ENCODE measurements at regions not wholly inside any gene's neighbourhood (a gene's known extent, or its start where the extent isn't known, plus 50 kb on each side); places are given as distances from the start of the nearest gene placed in this dataset.

- Histone ChIP-seq H3K27me3 (ENCODE audit: control insufficient read depth in 2 of 2, insufficient read depth in 2 of 2, low read length in 2 of 2) (no peaks in the 10 kb centered on the region), H3K79me2 (ENCODE audit: control insufficient read depth, insufficient read depth, low read length) (no peaks in the 10 kb centered on the region), H3K4me3 (no peak overlapping the region), H3K9ac (ENCODE audit: insufficient read depth in 1 of 2, low read depth in 2 of 2, low read length in 2 of 2) (no peak overlapping the region), H3K4me2 (ENCODE audit: insufficient read depth, low read length) (no peak overlapping the region), H3K27ac (ENCODE audit: extremely low read depth, low read depth, low read length) (no peak overlapping the region), H3K36me3 (ENCODE audit: control insufficient read depth, insufficient read depth, low read length) (no peaks in the 10 kb centered on the region), H3K9me1 (ENCODE audit: control insufficient read depth, insufficient read depth, low read length) (no peaks in the 10 kb centered on the region), H4K20me1 (replicated peaks; ENCODE audit: control insufficient read depth, insufficient read depth, low read length) (no peaks in the 10 kb centered on the region), H3K4me1 (replicated peaks in 1 of 2; ENCODE audit: control insufficient read depth in 2 of 2, insufficient read depth in 2 of 2, low read length in 2 of 2) (no peaks in the 10 kb centered on the region), H3K9me3 (replicated peaks; ENCODE audit: control insufficient read depth, insufficient read depth, low read depth, low read length) (no peaks in the 10 kb centered on the region), H2AFZ (ENCODE audit: low read depth, low read length) (no peak overlapping the region)
- ChIA-PET POLR2A (no interaction called here), CTCF (ENCODE audit: low intra/inter-chr PET ratio) (no interaction called here)
- WGBS (ENCODE audit: insufficient coverage, low coverage, missing lambda C conversion rate), result 0% methylated on average over 2 of the region's 3 CpGs
- no TSS peak for BruUV-seq (replicated peaks)
- ATAC-seq, result no peak
- FAIRE-seq, result no peak
- no peak for DNase-seq (ENCODE audit: extremely low read depth in 1 of 4, low spot score in 3 of 4)
- no peak for TF ChIP-seq NR2C2 (CRISPR knock-in tag; IDR thresholded peaks at IDR 0.05)
- no peak for TF ChIP-seq NR2C2 (tag; IDR thresholded peaks at IDR 0.05)
- no peak for TF ChIP-seq BACH1 (tag; IDR thresholded peaks at IDR 0.05)
- no peak for TF ChIP-seq KLF6 (CRISPR knock-in tag; IDR thresholded peaks at IDR 0.05; ENCODE audit: borderline replicate concordance)
- no peak for TF ChIP-seq ZNF253 (CRISPR knock-in tag; conservative IDR thresholded peaks at IDR 0.05)
- TF ChIP-seq DDX20 (tag; IDR thresholded peaks at IDR 0.05; ENCODE audit: low read depth), result no peak
- TF ChIP-seq TAL1 (IDR thresholded peaks at IDR 0.05), result no peak
- TF ChIP-seq SMAD2 (IDR thresholded peaks at IDR 0.05; ENCODE audit: low read depth, low read length), result no peak
- no peak for TF ChIP-seq SMAD1 (IDR thresholded peaks at IDR 0.05; ENCODE audit: low read depth, low read length, partially characterized antibody)
- TF ChIP-seq FOXO4 (CRISPR knock-in tag; IDR thresholded peaks at IDR 0.05), result no peak
- TF ChIP-seq ELF2 (CRISPR knock-in tag; IDR thresholded peaks at IDR 0.05), result no peak
- TF ChIP-seq STAT5A (IDR thresholded peaks at IDR 0.05; ENCODE audit: borderline replicate concordance, low read length), result no peak
- no peak for TF ChIP-seq CEBPG (CRISPR knock-in tag; IDR thresholded peaks at IDR 0.05)
- TF ChIP-seq CEBPG (tag; conservative IDR thresholded peaks at IDR 0.05 in 1 of 2, IDR thresholded peaks at IDR 0.05 in 1 of 2), result no peak
- no peak for TF ChIP-seq NUFIP1 (IDR thresholded peaks at IDR 0.05; ENCODE audit: partially characterized antibody)
- TF ChIP-seq GTF2E2 (tag; IDR thresholded peaks at IDR 0.05), result no peak
- no peak for TF ChIP-seq U2AF1 (optimal IDR thresholded peaks at IDR 0.05; ENCODE audit: low read depth, low read length)
- no peak for TF ChIP-seq ZNF668 (CRISPR knock-in tag; IDR thresholded peaks at IDR 0.05)
- TF ChIP-seq MYBL2 (IDR thresholded peaks at IDR 0.05; ENCODE audit: low read depth), result no peak
- no peak for TF ChIP-seq MYBL2 (CRISPR knock-in tag; IDR thresholded peaks at IDR 0.05; ENCODE audit: borderline replicate concordance)
- no peak for TF ChIP-seq ID3 (CRISPR knock-in tag; IDR thresholded peaks at IDR 0.05)
- TF ChIP-seq ID3 (tag; IDR thresholded peaks at IDR 0.05), result no peak
- TF ChIP-seq ZEB2 (IDR thresholded peaks at IDR 0.05), result no peak
- TF ChIP-seq TAF15 (IDR thresholded peaks at IDR 0.05; ENCODE audit: low read depth, low read length), result no peak
- intact Hi-C loops (cut with micrococcal nuclease), result no loop called here
- in situ Hi-C loops (cut with MboI), result no loop called here
Measured at GRCh38 chrX:55813150-55813549, 95.6 kb downstream of the RRAGB start.

Measured in K562 (cell line).